Glomerular visceral epithelial cell (primary cell): ENCODE measurements at regions not wholly inside any gene's neighbourhood (a gene's known extent, or its start where the extent isn't known, plus 50 kb on each side); places are given as distances from the start of the nearest gene placed in this dataset.
A peak's percentile ranks its signal among the peaks of the same experiment; 100 is the strongest.

ENCODE experiments used
- DNase-seq: peaks from one replicate; pipeline ENCODE4 v3.0.0-alpha.2; 2016; ENCODE audit errors: extremely low spot score

GRCh38 chr2:23238011-23238657, 146.8 kb upstream of the KLHL29 start:
- no peak for DNase-seq

GRCh38 chr2:23239374-23239773, 145.6 kb upstream of the KLHL29 start:
- DNase-seq = no peak

GRCh38 chr2:23241121-23241520, 143.9 kb upstream of the KLHL29 start:
- no peak for DNase-seq

- peak; percentile 34 for DNase-seq
Observed at GRCh38 chr2:23241611-23242245, 143.3 kb upstream of the KLHL29 start.

- DNase-seq = no peak
Observed at GRCh38 chr2:23243073-23243659, 141.8 kb upstream of the KLHL29 start.

GRCh38 chr2:23244617-23245016, 140.4 kb upstream of the KLHL29 start:
- no peak for DNase-seq

- no peak for DNase-seq
Observed at GRCh38 chr2:23246992-23247683, 137.8 kb upstream of the KLHL29 start.

GRCh38 chr2:23248667-23249066, 136.3 kb upstream of the KLHL29 start:
- no peak for DNase-seq

GRCh38 chr2:23249348-23249747, 135.6 kb upstream of the KLHL29 start:
- DNase-seq = no peak

- no peak for DNase-seq
Observed at GRCh38 chr2:23250371-23250770, 134.6 kb upstream of the KLHL29 start.

GRCh38 chr2:23256643-23257042, 128.3 kb upstream of the KLHL29 start:
- DNase-seq = no peak

- DNase-seq = no peak
Observed at GRCh38 chr2:23260621-23261020, 124.4 kb upstream of the KLHL29 start.

- DNase-seq = peak; percentile 49
Observed at GRCh38 chr2:23268467-23269263, 116.3 kb upstream of the KLHL29 start.

GRCh38 chr2:23269747-23270146, 115.2 kb upstream of the KLHL29 start:
- no peak for DNase-seq

GRCh38 chr2:23270810-23271209, 114.2 kb upstream of the KLHL29 start:
- DNase-seq = no peak

- DNase-seq = no peak
Observed at GRCh38 chr2:23271230-23271629, 113.7 kb upstream of the KLHL29 start.

- peak; percentile 58 for DNase-seq
Observed at GRCh38 chr2:23273786-23274185, 111.2 kb upstream of the KLHL29 start.

- DNase-seq = no peak
Observed at GRCh38 chr2:23280401-23280800, 104.6 kb upstream of the KLHL29 start.

GRCh38 chr2:23283653-23284052, 101.3 kb upstream of the KLHL29 start:
- peak; percentile 33 for DNase-seq

- no peak for DNase-seq
Observed at GRCh38 chr2:23285091-23285800, 99.7 kb upstream of the KLHL29 start.

GRCh38 chr2:23286031-23286757, 98.8 kb upstream of the KLHL29 start:
- DNase-seq = no peak
